ENCODE measurements at regions not wholly inside any gene's neighbourhood (a gene's known extent, or its start where the extent isn't known, plus 50 kb on each side); places are given as distances from the start of the nearest gene placed in this dataset. TPM values are rescaled to one million over a fixed set of nuclear protein-coding genes. Genes with fewer than 3 reads are reported as not detected.

DNA sequence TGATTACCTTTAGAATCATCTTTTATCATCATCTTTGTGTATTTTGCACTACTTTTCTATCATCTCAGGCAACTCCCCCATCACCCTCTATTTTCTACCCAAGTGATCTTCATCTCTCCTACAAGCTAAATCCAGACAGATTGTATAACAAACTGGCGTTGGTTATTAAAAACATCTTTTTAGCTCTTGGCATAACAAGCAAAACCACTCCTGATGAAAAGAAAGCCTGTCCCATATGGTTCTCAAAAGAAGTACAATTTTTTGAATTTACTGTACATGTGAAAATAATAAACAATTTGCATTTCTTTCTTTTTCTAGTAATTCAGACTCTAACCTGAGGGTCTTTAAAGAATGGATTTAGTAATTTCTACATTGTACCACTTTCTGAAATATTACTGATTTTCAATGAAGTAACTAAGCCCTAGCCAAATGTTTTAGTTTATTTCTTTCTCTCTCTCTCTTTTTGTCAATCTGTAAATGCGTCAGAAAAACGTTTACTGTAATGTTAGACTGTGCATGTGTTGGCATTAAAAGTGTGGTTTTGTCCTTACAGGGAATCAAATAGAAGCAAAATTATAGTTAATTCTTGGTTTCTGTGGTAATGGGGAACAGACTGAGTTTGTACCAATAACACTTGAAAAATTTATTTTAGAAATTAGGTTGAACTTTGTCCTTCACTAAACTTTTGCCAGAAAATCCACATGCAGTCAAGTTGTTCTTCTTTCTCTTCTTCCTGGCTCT lies 52.5 kb upstream of the RPS23 start:
- ChIA-PET POLR2A (no interaction called here), CTCF (interaction anchor here (0.8 kb wide), 1 partner anchor 1234 kb away, joined by 3 read pairs; no protein-coding TSS in a partner anchor)
- no peak overlapping the region for H3K27ac Mint-ChIP-seq
- DNase-seq (no peak), ATAC-seq (no peak)
- no peak overlapping the region for H3K4me3 Mint-ChIP-seq
- H3K9me3 Mint-ChIP-seq = peaks cover 3% of the 10 kb centered on the region
- H3K36me3 Mint-ChIP-seq (ENCODE audit: low read depth) = no peaks in the 10 kb centered on the region
- no peaks in the 10 kb centered on the region for H3K27me3 Mint-ChIP-seq
- no peaks in the 10 kb centered on the region for H3K4me1 Mint-ChIP-seq (ENCODE audit: low read depth)
- TF ChIP-seq, protein P1, sequence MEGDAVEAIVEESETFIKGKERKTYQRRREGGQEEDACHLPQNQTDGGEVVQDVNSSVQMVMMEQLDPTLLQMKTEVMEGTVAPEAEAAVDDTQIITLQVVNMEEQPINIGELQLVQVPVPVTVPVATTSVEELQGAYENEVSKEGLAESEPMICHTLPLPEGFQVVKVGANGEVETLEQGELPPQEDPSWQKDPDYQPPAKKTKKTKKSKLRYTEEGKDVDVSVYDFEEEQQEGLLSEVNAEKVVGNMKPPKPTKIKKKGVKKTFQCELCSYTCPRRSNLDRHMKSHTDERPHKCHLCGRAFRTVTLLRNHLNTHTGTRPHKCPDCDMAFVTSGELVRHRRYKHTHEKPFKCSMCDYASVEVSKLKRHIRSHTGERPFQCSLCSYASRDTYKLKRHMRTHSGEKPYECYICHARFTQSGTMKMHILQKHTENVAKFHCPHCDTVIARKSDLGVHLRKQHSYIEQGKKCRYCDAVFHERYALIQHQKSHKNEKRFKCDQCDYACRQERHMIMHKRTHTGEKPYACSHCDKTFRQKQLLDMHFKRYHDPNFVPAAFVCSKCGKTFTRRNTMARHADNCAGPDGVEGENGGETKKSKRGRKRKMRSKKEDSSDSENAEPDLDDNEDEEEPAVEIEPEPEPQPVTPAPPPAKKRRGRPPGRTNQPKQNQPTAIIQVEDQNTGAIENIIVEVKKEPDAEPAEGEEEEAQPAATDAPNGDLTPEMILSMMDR (IDR thresholded peaks at IDR 0.05) = no peak
- intact Hi-C loops (cut with micrococcal nuclease) = no loop called here

DNA sequence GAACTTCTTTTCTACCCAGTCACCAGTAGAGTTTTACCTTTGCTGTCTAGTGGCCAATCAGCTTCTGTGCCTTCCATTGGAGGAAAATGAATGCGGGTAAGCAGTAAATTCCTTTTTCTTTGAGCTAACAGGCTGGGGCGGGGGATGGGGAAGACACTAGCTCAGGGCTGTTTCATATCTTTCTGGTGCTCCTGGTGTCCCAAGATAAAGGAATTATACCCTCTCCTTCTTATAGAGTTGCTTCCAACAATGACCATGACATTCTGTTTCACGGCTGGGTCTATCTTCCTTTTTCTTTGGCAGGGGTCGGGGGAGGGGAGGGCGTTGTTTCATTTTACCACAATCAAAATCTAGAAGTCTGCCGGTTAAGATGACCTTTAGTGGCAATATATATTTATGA lies 51.2 kb upstream of the RPS23 start:
- CTCF ChIA-PET = interaction anchor here (1.2 kb wide), 1 partner anchor 21 kb away, joined by 3 read pairs; no protein-coding TSS in a partner anchor
- TF ChIP-seq, protein P1 (IDR thresholded peaks at IDR 0.05) = no peak

More for the DNA sequence above, 51.2 kb upstream of the RPS23 start:
- Mint-ChIP-seq H3K4me3 (no peak overlapping the region), H3K27me3 (peaks cover 3% of the 10 kb centered on the region), H3K36me3 (ENCODE audit: low read depth) (no peaks in the 10 kb centered on the region), H3K9me3 (peaks cover 3% of the 10 kb centered on the region), H3K27ac (no peak overlapping the region), H3K4me1 (ENCODE audit: low read depth) (no peaks in the 10 kb centered on the region)
- POLR2A ChIA-PET = no interaction called here
- ATAC-seq (no peak), DNase-seq (no peak)
- intact Hi-C loops (cut with micrococcal nuclease) = no loop called here

Small RNA genes lying in the stretch of these regions (microRNA-seq; reads per million reads assigned to microRNA genes)
- not detected for gene MIR3977 (ENCODE audit: borderline microRNAs expressed, borderline replicate concordance)
